GM18907 (cell line): ENCODE measurements at regions not wholly inside any gene's neighbourhood (a gene's known extent, or its start where the extent isn't known, plus 50 kb on each side); places are given as distances from the start of the nearest gene placed in this dataset.

Experiments used
- ATAC-seq: cut with Tn5 transposase; IDR thresholded peaks from one replicate; pipeline ENCODE4 v1.9.1; 2021; ENCODE audit warnings: mild to moderate bottlenecking, moderate library complexity; ENCODE audit not compliant: unreplicated experiment

DNA sequence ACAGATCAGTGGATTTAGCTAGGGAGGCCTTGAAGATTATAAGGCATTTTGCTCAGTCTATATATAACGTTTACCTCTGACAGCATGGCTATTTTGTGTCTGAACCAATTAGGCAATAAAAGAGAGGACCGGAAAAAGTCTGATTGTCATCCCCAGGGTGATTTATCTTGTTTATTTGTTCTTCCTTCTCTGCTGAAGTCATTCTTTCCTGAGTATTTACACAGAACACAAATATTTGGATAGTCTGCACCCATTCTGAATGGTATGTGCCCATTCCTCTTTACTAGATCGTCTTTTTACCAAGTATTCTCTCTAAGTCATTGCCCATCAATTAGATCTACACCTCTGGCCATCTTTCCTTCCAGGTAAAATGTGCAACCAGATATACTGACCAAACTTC, 1602.9 kb downstream of the KCNT2 start:
- ATAC-seq: no peak

DNA sequence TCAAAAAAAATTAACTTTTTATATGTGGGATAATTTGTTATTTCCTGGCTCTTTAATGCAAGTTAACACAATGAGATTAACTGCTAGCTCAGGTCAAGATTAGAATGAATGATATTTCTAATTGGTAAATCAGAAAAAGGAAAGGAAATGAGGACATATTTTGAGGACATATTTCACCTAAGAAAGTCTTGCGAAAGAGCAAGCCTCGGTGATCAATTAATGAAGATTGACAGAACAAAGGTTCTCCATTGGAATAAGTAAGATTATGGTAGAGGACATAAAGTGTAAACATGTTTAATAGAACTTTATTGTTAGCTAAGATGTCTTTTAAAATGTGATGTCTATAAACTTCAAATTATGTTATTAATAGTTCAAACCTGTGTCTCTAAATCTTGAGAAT, 1617.8 kb downstream of the KCNT2 start:
- no peak for ATAC-seq

DNA sequence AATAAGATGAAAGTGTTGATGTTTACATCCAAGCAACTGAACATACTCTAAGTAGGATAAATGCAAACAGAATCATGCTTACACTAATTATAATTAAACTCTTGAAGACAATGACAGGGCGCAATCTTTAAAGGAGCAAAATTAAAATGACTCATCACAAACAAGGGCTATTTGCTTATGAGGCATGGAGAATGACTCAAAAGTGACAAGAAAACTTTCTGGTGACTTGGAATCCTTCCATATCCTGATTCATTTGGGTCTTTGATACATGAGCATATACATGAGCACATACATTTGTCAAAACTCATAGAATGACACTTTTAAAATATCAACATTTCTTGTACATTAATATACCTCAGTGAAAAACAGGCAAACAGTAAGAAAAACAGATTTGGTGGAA, 1632.3 kb downstream of the KCNT2 start:
- ATAC-seq: no peak

DNA sequence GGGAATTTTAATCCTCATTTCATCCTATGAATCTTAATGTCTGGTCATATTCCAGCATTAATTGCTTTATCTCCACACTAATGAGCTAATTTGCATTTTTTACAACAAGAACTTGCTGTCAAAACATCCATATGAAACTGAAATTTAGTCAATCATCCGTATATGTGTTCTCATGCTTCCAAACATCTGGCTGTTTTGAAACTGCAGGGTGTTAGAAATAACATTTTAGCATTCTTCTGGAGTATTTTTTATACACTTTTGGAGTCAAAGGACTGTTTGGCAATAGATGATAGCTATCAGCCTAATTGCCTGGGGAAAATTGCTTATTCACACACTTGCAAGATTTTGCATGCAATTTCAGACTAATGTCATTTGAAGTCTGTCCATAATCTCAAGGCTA, 1639.3 kb downstream of the KCNT2 start:
- ATAC-seq: no peak

DNA sequence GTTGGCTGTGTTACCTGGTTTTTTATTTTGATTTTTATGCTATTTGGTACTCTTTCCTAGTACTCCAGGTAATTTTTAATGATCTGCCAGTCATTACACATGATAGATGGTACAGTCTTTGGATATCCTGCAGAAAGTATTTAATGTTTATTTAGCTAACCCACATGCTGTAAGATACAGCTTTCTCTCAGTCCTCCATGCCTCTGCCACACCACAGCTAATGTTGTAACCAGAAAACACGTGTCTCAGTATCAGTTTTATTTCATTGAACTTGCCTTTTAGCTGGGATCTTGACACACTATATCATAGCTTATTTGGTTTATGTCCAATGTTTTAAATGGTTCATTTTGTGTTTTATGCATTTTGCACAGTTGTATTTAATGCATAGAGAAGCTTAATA, 1648.4 kb downstream of the KCNT2 start:
- ATAC-seq: no peak

DNA sequence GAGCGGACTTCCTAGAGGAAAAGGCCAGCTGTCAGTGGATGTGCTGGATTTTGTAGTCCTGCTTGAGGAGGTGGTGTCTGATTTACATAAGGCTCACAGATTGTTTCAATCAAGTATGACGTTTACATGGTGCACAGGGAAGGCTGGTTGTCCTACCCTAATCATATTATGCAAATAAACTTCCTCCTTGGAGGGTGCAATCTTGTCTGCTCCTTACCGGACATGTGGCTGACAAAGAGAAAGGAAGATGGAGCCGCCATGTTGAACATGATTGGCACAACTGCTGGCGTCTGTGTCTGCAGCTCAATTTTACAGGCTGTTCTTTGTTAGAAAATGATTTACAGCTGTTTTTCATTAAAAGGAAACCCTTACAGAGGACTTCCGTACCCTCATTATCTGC, 1656.1 kb downstream of the KCNT2 start:
- ATAC-seq: no peak

DNA sequence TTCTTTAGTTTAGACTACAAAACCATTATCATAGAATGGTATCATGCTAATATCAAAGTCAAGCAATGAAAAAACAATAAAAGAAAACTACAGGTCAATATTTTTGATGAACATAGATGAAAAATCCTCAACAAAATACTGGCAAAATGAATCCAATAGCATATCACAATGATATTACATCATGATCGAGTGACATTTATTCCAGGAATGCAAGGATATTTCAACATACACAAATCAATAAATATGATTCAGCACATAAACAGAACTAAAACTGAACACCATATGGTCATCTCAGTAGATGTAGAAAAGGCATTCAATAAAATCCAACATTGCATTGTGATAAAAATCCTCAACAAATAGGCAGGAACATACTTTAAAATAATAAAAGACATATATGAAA, 1657.7 kb downstream of the KCNT2 start:
- ATAC-seq: no peak

DNA sequence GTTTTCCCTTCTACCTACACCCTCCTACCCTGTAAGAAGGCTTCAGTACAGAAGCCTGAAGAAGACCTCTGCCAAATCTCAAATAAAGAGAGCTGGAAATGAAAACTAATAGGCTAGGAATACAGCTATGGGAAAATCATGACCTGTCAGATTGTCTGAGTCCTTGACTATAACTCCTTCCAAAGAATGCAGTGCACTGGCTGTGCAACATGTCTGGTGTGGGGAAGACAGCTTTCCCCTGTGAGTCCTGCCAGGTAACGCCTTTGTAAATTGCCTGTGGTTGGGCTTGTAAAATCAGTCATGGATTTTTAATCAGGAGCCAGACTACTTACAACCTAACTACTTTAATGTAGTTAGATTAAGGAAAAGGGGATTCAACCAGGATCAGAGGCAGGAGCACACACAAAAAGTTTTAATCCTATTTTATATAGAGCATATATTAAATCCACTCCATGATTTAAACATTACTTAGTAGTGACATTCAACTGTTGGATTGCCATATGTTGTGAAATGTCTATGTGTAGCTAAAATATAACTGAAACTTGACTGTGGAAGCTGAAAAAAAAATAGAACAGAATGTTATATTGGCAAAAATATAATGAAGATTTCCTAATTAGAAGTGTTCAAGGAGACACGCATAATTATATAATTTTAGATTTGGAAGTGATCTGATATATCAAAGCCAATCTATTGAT, 1667.8 kb downstream of the KCNT2 start:
- ATAC-seq: no peak

DNA sequence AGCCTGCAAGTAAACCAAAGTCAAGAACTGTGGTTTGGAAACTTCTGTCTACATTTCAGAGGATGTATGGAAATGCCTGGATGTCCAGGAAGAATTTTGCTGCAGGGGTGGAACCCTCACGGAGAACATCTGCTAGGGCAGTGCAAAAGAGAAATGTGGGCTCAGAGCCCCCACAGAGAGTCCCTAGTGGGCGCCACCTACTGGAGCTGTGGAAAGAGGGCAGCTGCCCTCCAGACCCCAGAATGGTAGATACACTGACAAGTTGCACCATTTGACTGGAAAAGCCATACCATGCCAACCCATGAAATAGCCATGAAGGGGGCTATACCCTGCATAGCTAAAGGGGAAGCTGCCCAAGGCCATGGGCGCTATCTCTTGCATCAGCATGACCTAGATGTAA, 1672.4 kb downstream of the KCNT2 start:
- ATAC-seq: no peak

DNA sequence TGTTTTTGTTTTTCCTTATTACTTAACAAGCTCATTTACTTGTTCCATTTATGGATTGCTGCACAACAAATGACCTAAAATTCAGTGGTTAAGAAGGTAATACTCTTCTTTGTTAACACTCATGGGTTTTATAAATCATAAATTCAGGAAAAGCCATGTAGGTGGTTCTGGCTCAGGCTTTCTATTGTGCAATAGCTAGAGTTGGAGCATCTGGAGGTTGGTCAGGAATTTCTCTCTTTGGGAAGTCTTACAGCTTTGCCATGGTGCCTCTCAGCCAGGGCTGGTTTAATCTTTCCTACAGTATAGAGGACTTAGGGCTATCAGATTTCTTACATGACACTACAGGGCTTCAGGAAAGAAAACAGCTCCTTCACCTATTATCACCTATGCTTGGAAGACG, 1677.1 kb downstream of the KCNT2 start:
- no peak for ATAC-seq

DNA sequence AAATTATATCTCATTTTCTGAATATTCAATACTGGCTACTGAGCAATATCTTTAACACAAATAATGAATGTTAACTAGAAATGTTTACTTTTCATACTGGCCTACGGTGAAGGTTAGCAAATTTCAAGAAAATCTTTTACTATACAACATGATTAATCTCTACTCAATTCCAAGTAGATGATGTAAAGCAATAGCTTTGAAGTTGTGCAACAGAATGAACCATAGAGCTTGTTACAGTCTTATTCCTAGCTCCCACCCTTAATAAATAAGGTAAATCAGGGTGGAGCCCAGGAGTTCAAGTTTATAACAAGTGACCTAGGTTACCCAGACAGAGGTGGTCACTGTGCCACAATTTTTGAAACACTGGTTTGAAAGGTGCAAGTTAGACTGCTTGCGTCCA, 1678.1 kb downstream of the KCNT2 start:
- no peak for ATAC-seq

DNA sequence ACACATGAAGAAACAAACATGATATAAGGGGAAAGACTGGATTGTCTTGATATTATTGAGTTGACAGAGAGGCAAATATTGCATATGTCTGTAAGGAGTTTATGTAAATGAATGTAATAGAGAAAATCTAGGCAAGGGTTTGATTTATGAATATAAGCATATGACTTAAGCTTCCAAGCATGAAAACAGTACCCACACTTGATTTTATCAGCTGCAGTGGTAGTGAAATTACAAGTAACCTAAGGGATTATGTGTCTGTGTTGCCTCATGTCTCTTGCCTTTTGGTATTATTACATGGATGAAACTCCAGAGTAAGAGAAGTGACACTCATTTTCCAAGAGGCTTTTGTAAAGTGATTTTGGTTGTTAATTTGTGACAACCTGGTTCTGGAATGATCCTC, 1678.9 kb downstream of the KCNT2 start:
- no peak for ATAC-seq

DNA sequence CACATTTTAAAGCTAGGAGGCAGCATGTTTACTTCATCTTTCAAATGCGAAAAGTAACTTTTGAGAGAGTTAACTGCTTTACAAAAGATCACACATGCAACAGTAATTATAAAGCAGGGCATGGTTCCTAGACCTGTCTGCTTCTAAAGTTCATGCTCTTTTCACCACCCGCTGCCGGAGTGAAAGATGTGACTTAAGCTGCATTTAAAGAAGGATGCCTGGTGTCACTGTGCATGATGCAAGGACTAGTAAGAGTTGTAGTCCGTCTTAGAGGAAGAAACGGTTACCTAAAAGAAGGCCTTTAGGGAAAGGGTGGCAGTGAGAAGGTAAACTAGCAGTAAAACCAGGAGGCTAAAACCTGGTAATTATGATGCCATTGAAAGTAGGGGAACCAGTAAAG, 1689.1 kb downstream of the KCNT2 start:
- no peak for ATAC-seq

DNA sequence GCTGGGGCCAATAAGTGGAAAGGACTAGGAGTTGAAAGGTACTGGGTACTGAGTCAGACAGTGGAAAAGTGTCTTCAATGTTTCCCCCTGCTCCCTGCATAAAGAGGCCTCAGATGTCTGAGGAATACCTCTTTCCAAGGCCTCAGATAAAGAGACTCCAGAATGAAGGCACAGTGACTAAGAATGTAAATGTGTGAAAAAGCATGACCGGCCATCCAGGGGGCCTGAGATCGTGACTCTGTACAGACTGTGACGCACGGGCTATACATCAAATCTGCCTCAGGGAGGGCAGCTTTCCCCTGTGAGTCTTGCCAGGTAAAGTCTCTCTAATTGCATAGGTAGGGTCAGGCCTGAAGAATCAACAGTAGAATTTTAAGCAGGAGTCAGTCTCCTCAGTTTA, 1690.5 kb downstream of the KCNT2 start:
- ATAC-seq: no peak

DNA sequence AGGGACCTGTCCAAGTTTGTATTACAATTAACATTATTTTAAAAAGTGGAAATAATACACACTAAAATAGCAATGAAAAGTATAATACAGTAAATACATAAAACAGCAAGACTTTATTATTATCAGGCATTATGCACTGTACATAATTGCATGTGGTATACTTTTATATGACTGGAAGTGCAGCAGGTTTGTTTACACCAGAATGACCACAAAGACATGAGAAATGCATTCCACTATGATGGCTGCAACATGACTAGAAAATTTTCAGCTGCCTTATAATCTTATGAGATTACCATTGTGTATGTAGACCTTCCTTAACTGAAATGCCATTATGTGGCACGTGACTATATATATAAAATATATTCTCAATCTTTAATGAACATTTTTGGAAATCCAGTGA, 1699.6 kb downstream of the KCNT2 start:
- ATAC-seq: no peak

DNA sequence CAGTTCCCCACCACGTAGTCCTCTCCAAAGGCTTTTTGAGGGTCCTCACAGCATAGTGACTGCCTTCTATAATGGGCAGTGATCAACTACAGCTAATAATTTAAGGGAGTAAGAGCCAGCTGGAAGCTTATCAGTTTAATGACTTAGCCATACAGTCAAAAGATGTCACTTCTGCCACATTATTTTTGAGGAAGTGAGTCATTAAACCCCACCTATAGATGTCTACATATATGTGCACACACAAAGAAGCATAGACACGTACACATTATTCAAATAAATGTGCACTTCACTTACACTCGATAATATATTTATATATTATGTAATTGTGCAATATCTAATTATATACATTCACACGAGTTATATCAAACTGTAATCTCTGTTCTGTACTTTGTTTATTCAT, 1704.7 kb downstream of the KCNT2 start:
- ATAC-seq: no peak

DNA sequence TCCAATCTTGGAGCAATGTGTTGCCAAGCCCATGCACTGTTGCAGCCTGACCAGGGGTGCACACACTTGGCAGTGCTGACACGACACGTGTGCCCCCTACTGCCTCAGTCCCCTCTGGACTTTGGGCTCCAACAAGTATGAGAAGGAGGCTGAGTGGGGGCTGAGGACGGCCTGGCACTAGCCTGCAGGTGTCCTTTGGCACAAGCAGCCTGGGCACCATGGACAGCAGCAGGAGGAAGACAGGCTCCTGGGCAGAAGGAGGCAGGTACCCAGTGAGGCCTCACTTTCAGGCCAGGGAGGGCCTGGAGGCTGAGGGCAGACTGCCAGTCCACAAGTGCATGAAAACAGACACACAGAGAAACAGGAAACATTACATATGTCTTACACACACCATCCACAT, 1702.9 kb upstream of the B3GALT2 start:
- no peak for ATAC-seq

DNA sequence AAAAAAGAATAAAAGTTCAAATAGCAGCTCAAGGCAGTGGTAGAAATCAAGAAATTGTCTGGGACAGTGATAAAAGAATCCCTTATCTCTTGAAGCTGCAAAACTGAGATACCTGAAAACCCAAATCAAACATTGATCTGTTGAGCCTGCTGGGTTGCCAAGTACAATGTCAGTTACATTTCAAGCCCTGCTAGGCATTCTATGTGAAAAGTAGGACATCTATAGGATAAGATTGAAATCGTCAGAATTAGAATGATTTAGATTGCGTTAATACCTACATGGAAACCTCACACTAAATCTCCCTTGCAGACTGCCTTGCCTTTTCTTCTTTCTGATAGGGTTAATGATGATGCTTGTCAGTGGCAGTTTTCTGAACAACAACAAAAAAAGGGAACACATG, 1684.4 kb upstream of the B3GALT2 start:
- ATAC-seq: no peak

DNA sequence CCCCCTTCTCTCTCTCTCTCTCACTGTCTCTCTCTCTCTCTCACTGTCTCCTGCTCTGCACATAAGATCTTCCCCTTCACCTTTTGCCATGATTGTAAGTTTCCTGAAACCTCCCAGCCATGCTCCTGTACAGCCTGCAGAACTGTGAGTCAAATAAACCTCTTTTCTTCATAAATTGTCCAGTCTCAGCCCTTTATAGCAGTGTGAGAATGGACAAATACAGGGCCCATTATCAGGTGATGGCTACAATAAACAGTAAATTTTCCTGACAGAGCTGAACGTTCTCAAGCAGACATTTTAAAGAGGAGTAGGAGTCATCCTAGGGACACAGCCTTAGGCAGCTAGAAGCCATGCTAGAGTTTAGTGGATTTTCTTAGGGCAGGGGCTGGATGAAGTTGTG, 1679.7 kb upstream of the B3GALT2 start:
- no peak for ATAC-seq

DNA sequence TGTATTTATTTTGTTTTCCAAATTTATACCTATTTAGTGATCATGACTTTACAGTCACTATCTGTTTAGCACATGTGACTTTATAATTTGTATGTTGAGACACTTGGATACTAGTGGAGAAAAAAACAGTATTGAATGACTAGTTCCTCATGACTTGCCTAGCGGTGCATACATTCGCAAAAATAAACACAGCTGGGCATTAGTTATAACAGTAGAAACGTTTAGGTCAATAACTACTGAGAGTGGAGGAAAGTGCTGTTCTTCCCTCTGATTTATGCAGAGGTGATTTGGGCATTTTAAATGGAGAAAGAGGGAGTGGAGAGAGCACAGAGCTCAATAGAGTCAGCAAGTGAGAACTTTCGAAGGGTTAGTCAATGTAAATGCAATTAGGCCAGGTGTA, 1679.0 kb upstream of the B3GALT2 start:
- no peak for ATAC-seq

DNA sequence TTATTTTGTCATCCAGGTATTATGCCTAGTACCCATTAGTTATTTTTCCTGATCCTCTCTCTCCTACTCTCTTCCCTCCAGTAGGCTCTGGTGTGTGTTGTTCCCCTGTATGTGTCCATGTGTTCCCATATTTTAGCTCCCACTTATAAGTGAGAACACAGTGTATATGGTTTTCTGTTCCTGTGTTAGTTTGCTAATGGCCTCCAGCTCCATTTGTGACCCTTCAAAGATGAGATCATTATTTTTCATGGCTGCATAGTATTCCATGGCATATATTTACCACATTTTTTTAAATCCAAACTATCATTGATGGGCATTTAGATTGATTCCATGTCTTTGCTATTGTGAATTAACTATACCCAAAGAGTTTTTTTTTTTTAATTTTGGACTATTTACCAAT, 1675.7 kb upstream of the B3GALT2 start:
- ATAC-seq: no peak

DNA sequence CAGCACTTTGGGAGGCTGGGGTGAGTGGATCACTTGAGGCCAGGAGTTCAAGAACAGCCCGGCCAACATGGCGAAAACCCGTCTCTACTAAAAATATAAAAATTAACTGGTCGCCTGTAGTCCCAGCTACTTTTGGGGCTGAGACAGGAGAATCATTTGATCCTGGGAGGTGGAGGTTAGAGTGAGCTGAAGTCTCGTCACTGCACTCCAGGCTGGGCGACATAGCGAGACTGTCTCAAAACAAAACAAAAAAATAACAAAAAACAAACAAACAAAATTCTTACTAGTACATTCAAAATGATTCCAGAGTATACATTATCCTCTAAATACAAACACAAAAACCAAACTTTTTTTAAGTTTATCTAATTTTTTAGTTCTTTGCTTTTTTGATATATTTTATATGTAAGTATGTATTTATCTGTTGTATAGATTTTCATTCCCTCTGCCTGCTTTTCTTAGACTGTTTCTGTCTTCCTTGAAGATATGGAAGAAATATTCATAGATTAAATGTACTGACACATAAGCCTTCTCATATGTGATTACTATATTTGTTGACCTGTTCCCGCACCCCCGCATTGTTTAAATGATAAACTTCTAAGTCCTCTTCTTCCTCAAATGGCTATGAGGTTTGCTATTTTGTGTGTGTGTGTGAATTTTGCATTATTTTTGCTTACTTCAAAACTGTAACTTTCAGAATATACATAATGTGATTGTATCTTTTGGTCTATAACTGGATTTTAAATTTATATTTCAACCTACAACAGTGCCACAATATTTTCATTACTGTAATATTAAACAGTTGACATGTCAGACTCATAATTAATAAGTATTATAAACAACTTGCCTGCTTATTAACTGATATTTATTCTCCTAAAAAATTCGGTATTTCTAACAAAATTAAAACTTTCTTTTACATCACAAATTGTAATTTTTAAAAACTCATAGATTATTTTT, 1674.1 kb upstream of the B3GALT2 start:
- ATAC-seq: no peak
